ENCODE measurements at regions not wholly inside any gene's neighbourhood (a gene's known extent, or its start where the extent isn't known, plus 50 kb on each side); places are given as distances from the start of the nearest gene placed in this dataset.
"Not testable (repeated sequence)": the region's sequence is repeated elsewhere in the genome, so short reads cannot be mapped to it uniquely, and the experiment has no call there.

DNA sequence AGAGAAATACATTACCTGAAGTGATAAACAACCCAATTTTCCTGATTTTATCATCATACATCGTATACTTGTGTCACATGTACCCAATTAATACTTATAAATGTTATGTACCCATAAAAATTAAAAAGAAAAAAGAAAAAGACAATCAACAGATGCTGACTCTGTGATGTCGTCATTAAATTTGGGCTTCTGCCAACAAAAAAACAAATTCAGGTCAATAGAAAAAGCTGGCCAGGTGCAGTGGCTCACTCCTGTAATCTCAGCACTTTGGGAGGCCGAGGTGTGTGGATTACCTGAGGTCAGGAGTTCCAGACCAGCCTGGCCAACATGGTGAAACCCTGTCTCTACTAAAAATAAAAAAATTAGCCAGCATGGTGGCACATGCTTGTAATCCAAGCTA lies 174.4 kb downstream of the ZIC4 start:
- not testable (repeated sequence) for DNase-seq

DNA sequence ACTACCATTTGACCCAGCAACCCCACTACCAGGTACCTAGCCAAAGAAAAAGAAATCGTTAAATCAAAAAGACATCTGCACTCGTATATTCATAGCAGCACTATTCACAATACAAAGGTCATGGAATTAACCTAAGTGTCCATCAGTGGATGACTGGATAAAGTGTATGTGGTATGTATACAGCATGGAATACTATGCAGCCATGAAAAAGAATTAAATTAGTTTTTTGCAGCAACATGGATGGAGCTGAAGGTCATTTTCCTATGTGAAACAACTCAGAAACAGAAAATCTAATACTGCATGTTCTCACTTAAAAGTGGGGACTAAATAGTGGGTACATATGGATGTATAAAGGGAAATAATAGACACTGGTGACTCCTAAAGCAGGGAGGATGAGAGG lies 175.2 kb downstream of the ZIC4 start:
- no peak for DNase-seq

DNA sequence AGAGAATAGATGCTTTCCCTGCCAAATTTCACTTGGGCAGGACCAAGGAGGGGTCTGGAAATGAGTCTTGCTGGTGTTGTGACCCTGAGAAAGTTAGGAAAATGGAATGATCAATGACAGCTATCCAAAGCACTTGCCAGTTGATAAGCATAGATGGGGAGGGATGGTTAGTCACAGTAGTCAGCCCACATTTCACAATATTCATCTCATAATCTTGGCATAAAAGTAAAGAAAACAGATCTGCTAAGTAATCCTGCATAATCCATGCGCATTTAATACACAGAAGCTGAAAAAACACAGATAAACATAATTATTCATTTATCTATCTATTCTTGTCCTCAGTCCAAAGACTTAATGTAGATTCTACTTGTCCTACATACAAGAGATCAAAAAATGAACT lies 184.1 kb downstream of the ZIC4 start:
- no peak for DNase-seq

DNA sequence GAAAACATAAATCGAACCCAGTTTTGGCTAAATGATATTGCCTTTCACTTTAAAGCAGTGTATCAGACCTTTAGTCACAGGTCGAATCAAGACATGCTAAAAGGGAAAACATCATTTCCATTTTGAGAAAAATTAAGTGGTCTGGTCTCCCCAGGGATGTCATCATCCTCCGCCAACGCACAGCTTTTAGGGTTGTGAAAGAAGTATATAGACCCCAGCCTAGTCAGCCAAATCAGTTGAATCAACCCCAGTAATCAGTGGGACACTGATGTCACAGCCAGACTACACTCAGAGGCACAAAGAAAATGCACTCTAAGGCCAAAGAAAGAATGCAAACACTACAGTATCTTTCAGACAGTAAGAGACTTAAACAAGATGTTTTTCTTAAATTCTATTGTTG lies 187.4 kb downstream of the ZIC4 start:
- no peak for DNase-seq

DNA sequence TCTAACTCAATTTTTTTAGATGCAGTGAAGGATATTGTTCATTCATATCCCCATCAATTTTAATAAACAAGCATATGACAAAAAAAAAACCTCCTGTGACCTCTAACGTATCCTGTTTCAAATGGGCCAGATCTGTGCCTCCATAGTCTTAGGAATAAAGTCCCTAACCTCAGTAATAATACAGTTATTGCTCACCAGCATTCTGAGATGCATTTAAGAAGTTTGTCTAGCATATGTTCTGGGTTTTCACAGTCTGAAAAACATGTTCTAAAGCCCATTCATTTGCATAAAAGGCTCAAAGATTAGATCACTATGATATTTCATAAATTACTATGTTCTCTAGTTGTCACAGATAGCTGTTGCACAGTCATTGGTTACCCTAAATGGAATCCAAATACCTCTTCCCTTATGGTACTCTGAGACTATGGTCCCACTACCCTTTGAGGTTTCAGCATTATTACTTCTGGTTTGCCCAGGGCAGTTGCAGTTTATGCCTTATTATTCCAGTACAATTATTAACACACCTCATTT lies 190.1 kb downstream of the ZIC4 start:
- DNase-seq: no peak

DNA sequence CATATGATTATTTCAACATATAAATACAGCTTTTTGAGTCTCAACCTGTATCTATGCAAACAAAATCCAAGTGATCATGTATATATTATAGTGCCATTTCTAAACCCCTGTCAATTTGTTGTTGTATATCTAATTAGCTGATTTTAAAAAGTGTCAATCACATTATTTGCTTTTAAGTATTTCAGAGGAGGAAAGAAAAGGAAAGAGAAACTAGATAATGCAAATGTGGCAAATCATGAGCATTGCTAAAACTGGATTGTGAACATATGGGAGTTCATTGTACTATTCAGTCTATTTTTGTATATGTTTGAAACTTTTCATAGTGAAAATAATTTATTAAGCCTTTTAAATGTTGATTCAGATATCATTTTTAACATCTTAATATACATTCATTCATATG lies 190.7 kb downstream of the ZIC4 start:
- no peak for DNase-seq

DNA sequence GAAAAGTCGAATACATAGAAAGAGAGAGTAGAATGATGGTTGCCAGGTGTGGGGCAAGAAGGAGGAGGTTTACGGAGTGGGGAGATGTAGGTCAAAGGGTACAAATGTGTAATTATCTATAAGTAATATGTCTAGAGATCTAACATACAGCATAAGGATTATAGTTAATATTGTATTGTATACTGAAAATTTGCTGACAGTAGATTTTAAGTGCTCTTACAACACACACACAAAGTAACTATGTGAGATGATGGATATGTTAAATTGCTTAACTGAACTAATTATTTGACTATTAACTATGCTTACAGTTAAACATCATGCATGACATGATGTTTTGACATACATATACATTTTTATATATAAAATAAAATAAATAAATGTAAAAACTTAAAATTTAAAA lies 192.7 kb downstream of the ZIC4 start:
- no peak for DNase-seq

DNA sequence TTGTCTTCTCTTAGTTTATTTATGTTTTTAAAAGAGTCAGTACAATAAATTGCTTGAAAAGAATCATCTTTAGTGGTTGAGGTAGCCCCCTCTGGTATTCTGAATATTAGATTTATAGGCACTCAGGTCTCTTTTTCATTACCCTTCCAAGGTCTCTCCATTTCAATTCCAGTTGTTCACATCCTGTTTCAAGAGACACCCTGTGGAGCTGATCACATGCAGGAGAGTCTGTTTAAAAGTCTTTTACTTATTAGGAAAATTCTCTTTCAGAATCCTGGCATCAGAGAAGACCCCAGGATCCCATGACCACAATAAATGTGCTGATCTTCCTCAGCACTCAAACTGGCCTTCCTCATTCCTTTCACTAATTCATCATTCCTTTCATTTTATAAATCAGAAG lies 195.7 kb downstream of the ZIC4 start:
- no peak for DNase-seq

DNA sequence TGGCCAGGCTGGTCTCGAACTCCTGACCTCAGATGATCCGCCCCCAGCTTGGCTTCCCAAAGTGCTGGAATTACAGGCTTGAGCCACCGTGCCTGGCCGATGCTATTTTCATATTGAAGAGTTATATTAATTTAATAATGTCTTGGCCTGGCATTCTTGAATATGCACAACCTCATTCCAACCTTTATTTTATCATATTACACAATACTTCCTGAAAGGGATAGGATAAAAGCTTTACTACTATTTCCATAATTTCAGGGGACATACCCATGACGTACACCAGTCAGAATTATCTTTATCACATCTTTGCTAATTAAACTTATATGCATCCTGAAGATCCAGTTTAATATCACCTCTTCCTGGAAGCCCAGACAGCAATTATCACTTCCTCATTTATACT lies 205.3 kb downstream of the ZIC4 start:
- DNase-seq: no peak

DNA sequence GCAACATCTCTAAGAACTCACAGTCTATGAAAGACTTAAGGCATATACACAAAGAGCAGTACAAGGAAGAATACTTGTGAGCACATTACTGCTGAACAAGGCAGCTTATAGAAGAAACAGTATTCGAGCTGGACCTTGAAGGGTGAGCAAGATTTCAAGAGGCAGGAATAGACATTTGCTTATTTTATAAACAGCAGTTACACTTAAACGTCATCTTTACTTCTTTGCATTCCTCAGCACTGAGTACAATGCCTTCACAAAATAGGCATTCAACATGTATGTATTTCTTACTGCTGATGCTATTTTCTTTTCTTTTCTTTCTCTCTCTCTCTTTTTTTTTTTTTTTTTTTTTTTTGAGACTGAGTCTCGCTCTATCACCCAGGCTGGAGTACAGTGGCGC lies 205.8 kb downstream of the ZIC4 start:
- DNase-seq: no peak

DNA sequence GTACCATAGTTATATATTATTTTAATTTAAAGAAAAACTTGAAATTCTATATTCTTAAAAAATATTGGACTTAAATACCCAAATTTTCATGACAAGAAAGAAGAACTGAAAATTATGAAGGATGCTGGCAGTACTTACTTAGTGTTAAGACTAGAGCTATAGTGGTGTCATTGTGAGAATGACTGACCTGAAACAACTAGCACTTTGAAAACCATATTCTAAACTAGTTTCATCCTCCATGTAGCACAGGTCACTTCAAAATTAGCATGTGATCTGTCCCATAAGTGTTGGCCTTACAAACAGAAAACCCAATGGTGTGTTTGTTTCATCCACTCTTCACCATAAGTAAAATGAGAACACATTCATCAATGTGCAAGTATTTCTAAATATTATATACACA lies 208.6 kb downstream of the ZIC4 start:
- no peak for DNase-seq

DNA sequence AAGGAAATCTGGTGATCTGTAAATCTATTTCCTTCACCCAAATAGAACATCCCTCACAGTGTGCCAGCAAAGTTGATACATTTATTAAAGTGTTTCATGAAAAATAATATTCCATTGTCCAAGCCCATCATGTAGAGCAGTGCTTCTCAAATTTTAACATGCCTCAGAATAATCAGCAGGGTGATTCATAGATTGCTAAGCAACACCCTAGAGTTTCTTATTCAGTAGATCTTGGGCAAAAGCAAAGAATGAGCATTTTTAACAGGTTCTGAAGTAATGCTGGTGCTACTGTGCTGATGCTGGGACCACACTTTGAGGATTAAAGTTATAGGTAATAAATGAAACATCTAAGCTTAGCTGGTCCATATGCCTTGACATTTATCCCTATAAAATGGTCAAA lies 210.5 kb downstream of the ZIC4 start:
- no peak for DNase-seq

DNA sequence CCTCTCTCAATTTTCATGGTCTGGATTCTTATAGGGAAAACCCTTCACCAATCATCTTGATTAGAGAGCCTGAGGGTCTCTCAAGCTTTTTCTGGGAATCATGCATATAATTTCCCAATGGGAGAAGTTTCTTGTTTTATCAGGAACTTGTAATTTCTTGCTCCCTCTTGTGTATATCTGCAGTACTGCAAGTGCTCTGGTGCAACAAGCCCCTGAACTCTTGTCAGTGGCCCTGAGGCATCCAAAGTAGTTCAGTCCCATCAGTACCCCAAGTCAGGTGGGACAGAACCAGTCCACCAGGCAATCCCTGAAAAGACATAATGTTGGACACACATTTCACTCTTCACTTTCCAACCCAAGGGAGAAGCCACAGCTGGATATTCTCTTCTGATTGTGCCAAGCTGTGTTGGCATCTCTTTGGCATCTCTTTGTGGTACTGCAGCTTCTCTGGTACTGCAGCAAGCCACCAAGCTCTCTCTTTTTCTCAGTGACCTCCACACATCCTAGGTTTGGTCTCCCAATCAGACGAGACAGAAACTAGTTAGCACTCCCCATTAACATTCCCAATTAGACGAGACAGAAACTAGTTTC lies 214.5 kb downstream of the ZIC4 start:
- DNase-seq: peak; percentile 42

DNA sequence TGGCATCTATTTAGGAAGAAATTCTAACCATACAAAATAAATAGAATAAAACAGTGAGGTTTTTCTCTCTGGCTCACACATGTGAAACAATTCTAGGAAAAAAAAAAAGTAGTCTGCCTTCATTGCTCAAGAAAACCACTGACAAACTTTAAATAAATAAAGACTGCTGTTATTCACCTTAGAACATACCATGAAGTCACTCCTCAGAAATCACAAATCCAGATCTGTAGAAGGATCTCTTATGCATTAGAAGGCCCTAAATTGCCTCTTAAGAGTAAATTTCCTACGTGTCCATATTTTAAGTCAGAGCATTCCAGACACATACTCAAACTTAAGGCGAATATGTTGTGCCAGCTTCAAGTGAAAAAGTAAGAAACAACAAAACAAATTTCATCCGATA lies 217.3 kb downstream of the ZIC4 start:
- no peak for DNase-seq

DNA sequence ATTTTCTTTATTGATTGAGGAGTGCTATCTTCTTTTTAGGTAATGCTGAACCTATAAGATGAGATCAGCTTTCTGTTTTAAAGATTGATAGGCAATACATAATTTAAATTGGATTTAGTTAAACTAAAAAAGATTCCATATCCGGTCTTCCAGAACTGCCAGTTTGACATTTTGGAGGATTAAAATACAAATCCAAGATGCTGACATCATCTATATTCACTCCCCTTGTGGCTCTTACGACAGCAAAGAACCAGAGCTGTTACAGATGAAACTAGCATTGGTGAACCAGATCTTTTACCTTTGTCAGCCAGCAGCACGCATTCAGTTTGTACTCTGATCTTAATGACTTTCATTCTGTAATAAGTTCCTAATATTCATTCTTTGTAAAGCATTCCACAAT lies 218.7 kb downstream of the ZIC4 start:
- DNase-seq: no peak

DNA sequence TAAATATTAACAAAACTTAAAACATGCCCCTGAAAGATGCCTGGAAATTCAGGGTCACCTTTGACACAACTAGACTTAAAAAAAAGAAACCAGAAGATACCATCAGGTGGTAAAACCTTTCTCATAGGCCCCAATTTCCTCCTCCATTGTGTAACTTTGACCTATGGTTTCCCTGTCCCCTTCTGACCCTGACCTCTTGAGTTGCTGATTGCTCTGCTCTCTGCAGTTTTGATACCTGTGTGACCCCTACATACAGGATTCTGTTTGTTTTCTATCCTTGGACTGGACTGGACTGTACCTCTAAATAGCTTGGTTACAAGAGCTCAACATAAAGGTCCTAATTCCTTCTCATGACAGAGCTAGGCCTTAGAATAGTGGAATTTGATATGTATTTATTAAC lies 220.6 kb downstream of the ZIC4 start:
- DNase-seq: no peak

DNA sequence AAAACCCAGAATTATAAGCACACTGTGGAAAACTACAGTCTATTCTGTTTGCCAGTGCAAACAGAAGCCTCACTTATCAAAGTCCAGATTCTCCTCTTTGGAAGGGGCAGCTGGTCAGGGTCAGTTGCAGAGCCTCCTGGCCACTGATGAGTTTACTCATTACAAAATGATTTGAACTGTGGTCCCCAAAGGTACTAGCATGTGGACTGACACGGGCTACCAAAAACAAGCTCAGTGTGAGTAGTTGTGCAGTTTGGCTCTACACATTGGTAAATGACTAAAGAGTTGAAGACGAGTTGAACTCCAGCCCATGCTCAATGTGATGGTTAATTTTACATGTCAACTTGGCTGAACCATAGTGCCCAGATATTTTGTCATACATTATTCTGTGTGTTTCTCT lies 221.5 kb downstream of the ZIC4 start:
- DNase-seq: no peak

DNA sequence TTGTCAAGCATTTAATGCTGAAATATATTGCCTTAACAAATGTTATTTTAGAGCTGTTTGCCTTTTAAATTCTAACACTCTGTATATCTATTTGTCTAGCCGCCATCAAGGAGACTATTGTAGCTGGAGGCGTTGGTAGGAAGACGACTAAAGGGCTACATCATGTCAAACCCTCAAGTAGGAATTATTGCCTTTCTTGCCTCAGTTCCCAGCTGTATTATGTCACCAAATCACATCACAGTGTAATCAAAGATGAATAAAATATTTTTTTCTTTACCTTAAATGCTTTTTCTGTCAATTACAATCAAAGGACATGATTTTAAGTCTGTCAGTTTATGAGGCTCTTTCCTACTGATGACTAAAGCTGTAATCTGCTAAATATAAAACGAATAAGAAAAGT lies 233.1 kb downstream of the ZIC4 start:
- DNase-seq: no peak

DNA sequence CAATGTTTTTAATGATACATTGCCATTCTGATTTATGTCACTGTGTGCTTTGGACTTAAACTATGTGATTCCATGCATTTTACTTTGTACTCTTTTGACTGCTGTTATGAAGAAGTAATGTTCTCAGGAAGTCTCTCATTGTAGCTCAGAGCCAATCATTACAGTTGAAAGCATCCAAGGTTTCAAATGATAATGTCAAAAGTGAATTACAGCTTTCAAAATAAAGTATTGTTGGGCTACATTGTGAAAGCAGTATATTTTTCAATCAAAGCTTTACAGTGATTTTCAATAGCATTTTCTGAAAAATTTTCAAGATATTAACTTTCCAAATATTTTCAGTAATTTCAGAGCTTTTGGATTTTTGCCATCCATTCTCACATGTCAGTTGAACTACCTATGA lies 243.6 kb downstream of the ZIC4 start:
- no peak for DNase-seq

DNA sequence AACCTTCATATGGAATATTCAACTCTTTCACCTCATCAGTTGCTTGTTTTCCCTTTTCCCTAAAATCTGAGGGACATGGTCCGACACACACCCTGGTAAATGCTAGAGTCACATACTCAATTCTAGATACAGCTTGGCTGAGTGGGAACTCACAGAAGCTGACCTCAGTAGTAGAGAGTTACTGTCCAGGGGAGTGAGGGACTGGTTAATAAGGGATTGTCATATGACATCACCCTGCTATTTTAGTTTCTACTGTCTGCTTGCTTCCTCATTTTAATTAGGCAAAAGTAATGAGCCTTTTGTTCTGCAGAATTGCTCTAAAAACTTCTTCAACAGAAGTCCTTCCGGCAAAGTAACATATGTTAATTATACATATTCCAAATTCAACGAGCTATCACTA lies 244.5 kb downstream of the ZIC4 start:
- no peak for DNase-seq

DNA sequence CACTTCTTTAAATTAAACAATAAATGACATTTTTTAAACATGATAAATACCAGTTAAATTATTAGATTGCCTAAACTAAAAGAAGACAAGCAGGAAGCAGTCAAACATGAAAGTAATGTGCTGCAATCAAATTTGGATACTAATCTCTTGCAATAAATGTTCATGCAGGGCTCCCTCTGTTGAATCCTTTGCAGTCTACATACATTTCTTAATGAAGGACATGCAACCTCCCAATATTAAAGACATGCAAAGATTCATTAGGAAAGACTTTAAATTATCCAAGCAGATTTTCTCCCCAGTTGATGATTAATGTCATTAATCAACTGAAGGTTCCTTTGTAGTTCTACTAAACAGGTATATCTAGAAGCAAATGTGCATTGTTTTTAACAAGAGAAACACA lies 245.4 kb downstream of the ZIC4 start:
- DNase-seq: no peak

DNA sequence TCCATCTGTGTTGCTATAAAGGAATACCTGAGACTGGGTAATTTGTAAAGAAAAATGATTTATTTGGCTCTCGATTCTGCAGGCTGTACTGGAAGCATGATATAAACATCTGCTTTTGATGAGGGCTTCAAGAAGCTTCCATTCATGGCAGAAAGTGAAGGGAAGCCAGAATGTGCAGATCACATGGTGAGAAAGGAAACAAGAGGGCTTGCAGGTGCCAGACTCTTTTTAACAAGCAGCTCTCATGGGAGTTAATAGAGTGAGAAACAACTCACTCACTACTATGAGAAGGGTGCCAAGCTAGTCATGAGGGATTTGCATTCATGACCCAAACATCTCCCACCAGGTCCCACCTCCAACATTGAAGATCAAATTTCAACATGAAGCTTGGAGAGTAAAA lies 247.2 kb downstream of the ZIC4 start:
- DNase-seq: no peak

DNA sequence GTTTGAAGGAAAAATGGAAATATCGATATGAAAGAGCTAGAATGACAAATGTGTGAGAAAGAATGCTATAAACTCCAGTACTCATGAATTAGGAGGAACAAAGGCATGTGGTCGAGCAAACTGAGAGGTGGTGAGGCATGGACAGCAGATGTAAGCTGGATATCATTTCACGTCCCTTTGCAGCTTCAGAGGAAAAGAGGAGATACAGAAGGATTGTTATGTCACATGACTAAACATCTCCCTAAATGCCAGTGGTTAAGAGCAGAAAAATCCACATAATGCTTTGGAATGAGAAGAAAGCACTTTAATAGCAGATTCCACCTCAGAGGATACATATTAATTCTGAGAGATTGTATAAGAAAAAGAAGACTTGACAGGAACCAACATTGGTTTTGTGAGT lies 248.7 kb downstream of the ZIC4 start:
- no peak for DNase-seq

DNA sequence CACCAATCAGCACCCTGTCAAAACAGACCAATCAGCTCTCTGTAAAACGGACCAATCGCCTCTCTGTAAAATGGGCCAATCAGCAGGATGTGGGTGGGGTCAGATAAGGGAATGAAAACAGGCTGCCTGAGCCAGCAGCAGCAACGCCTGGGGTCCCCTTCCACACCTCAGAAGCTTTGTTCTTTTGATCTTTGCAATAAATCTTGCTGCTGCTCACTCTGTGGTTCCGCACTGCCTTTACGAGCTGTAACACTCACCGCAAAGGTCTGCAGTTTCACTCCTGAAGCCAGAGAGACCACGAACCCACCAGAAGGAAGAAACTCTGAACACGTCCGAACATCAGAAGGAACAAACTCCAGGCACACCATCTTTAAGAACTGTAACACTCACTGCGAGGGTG lies 251.4 kb downstream of the ZIC4 start:
- DNase-seq: not testable (repeated sequence)

DNA sequence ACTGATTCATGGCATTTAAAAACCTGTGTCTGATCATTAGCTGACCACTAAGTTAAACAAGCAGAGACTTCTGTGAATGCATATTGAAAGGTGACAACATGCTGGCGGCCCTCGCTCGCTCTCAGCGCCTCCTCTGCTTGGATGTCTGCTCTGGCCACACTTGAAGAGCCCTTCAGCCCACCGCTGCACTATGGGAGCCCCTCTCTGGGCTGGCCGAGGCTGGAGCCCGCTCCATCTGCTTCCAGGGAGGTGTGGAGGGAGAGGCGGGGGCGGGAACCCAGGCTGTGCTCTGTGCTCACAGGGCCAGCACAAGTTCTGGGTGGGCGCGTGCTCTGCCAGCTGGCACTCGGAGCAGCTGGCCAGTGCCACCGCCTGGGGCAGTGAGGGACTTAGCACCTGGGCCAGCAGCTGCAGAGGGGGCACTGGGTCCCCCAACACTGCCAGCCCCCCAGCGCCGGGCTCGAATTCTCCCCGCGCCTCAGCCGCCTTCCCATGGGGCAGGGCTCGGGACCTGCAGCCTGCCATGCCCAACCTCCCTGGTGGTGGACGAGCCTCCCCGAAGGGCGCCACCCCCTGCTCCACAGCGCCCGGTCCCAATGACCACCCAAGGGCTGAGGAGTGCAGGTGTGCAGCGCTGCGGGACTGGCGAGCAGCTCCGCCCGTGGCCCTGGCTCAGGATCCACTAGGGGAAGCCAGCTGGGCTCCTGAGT lies 252.4 kb downstream of the ZIC4 start:
- no peak for DNase-seq
